Trophoblast cell (in vitro differentiated cells and primary cell): ENCODE measurements at regions not wholly inside any gene's neighbourhood (a gene's known extent, or its start where the extent isn't known, plus 50 kb on each side); places are given as distances from the start of the nearest gene placed in this dataset.
A peak's percentile ranks its signal among the peaks of the same experiment; 100 is the strongest.

ENCODE experiments used
- DNase-seq, 2 donors: peaks; one replicate each; pipeline ENCODE4 v3.0.0-alpha.2; 2016
- H2AFZ ChIP-seq: 2 replicates; pipeline ENCODE4 v1.6.1; 2013; ENCODE audit warnings: low read length, moderate library complexity, mild to moderate bottlenecking; ENCODE audit not compliant: insufficient read depth, poor library complexity
- H2AK5ac ChIP-seq: 2 replicates; pipeline ENCODE4 v1.6.1; 2013; ENCODE audit warnings: mild to moderate bottlenecking, low read length
- H2BK120ac ChIP-seq: 2 replicates; pipeline ENCODE4 v1.6.1; 2013; ENCODE audit warnings: low read length, mild to moderate bottlenecking, moderate library complexity; ENCODE audit not compliant: insufficient read depth, poor library complexity
- H2BK12ac ChIP-seq: 2 replicates; pipeline ENCODE4 v1.6.1; 2013; ENCODE audit warnings: mild to moderate bottlenecking, low read length, moderate library complexity
- H2BK5ac ChIP-seq: 2 replicates; pipeline ENCODE4 v1.6.1; 2013; ENCODE audit warnings: low read length, low read depth, moderate library complexity, mild to moderate bottlenecking; ENCODE audit not compliant: poor library complexity
- H3K14ac ChIP-seq: 2 replicates; pipeline ENCODE4 v1.6.1; 2013; ENCODE audit warnings: mild to moderate bottlenecking, low read length
- H3K18ac ChIP-seq: 2 replicates; pipeline ENCODE4 v1.6.1; 2013; ENCODE audit warnings: mild to moderate bottlenecking, low read length
- H3K23ac ChIP-seq: 2 replicates; pipeline ENCODE4 v1.6.1; 2013; ENCODE audit warnings: low read length
- H3K27ac ChIP-seq: 2 replicates; pipeline ENCODE4 v1.5.1; 2013; ENCODE audit warnings: low read depth, mild to moderate bottlenecking, inconsistent platforms, low read length, moderate library complexity
- H3K27me3 ChIP-seq: 2 replicates; pipeline ENCODE4 v1.6.1; 2013; ENCODE audit warnings: inconsistent platforms, mild to moderate bottlenecking, low read length, moderate library complexity; ENCODE audit not compliant: insufficient read depth
- H3K36me3 ChIP-seq, 2 experiments: 1 replicate in 1 of 2; 2 replicates in 1 of 2; pipeline ENCODE4 v1.6.1; 2013; ENCODE audit warnings: low read length in 2 of 2, mild to moderate bottlenecking in 2 of 2, moderate library complexity in 1 of 2; ENCODE audit not compliant: insufficient read depth in 2 of 2, control insufficient read depth in 1 of 2
- H3K4ac ChIP-seq: 2 replicates; pipeline ENCODE4 v1.6.1; 2013; ENCODE audit warnings: low read depth, mild to moderate bottlenecking, low read length, moderate library complexity
- H3K4me1 ChIP-seq, 2 experiments: 1 replicate in 1 of 2; 2 replicates in 1 of 2; pipeline ENCODE4 v1.6.1; 2013; ENCODE audit warnings: low read length in 2 of 2, mild to moderate bottlenecking in 2 of 2, moderate library complexity in 1 of 2; ENCODE audit not compliant: insufficient read depth in 2 of 2, control insufficient read depth in 1 of 2
- H3K4me2 ChIP-seq: 2 replicates; pipeline ENCODE4 v1.6.1; 2013; ENCODE audit warnings: inconsistent platforms, mild to moderate bottlenecking, low read length, moderate library complexity
- H3K4me3 ChIP-seq: 2 replicates; pipeline ENCODE4 v1.5.1; 2013; ENCODE audit warnings: mild to moderate bottlenecking, low read depth, low read length, inconsistent platforms
- H3K79me1 ChIP-seq: one replicate; pipeline ENCODE4 v1.6.1; 2013; ENCODE audit warnings: low read length
- H3K79me2 ChIP-seq: 2 replicates; pipeline ENCODE4 v1.6.1; 2013; ENCODE audit warnings: low read length, mild to moderate bottlenecking; ENCODE audit not compliant: control insufficient read depth, insufficient read depth, poor library complexity
- H3K9ac ChIP-seq: 2 replicates; pipeline ENCODE4 v1.6.1; 2013; ENCODE audit warnings: mild to moderate bottlenecking, low read length
- H3K9me3 ChIP-seq: 2 replicates; pipeline ENCODE4 v1.6.1; 2013; ENCODE audit warnings: low read depth, mild to moderate bottlenecking, control low read depth, inconsistent platforms, low read length; ENCODE audit not compliant: insufficient read depth
- H4K12ac ChIP-seq: 2 replicates; pipeline ENCODE4 v1.6.1; 2013; ENCODE audit warnings: low read depth, mild to moderate bottlenecking, low read length, moderate library complexity
- H4K8ac ChIP-seq: 2 replicates; pipeline ENCODE4 v1.6.1; 2013; ENCODE audit warnings: low read depth, mild to moderate bottlenecking, low read length, moderate library complexity
- H4K91ac ChIP-seq: one replicate; pipeline ENCODE4 v1.6.1; 2013; ENCODE audit warnings: low read depth, mild to moderate bottlenecking, low read length, moderate library complexity
- WGBS: extraction: QIAGEN DNeasy Blood & Tissue Kit; methylation state at CpG from one replicate; pipeline ENCODE4 v1.1.7; 2013; ENCODE audit warnings: missing lambda C conversion rate; ENCODE audit not compliant: insufficient read length, insufficient coverage; ENCODE audit errors: extremely low coverage; 5-methylcytosine and 5-hydroxymethylcytosine counted together

DNA sequence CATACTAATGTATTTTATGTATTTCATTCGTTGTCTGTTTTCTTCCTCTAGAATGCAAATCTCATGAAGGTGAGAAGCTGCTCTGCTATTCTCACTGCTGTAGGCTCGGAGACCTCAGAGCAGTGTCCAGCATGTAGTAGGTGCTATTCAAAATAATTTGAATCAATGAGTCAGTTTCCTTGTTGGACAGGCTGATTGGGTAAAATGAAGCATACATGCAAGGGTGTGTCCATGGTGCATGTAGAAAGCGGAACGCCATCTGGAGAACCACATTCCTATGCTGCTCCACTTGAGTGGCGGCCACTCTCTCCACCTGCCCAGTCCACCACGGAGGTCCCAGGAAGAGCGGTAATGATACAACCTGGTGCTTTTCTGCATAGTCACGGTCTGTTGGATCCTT, 412.1 kb downstream of the QKI start:
- Histone ChIP-seq H2AFZ (no peak overlapping the region), H3K18ac (no peak overlapping the region), H3K4me3 (no peak overlapping the region), H4K8ac (no peak overlapping the region), H3K9me3 (no peaks in the 10 kb centered on the region), H3K79me2 (no peaks in the 10 kb centered on the region), H3K4ac (no peak overlapping the region), H3K27me3 (no peaks in the 10 kb centered on the region), H3K14ac (no peak overlapping the region), H3K9ac (no peak overlapping the region), H2BK120ac (no peak overlapping the region), H2BK12ac (no peak overlapping the region), H2AK5ac (no peak overlapping the region), H3K27ac (no peak overlapping the region), H3K23ac (no peak overlapping the region), H4K12ac (no peak overlapping the region), H3K36me3 (no peaks in the 10 kb centered on the region), H2BK5ac (no peak overlapping the region), H3K4me1 (no peaks in the 10 kb centered on the region), H3K4me2 (no peak overlapping the region), H4K91ac (no peak overlapping the region), H3K79me1 (no peaks in the 10 kb centered on the region)
- peak in 1 of 2 donors; percentile 23 for DNase-seq
- no CpG with 5 or more reads among the region's 8 CpGs for WGBS

DNA sequence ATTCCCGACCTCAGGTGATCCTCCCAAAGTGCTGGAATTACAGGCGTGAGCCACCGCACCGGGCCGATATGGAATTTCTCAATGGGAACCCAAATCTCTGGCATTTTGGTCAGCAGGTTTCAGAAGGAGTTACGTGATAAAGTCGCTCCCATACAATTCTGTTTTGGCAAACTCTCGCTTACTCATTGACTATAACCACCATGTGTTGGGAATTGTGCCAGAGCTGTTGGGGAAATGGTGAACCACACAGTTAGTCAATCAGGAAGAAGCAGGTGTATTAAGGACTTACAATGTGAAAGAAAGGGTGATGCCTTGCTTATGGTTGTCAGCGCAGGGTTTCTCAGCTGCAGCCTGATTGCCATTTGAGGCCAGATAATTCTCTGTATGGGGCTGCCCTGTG, 410.5 kb downstream of the QKI start:
- no peak overlapping the region for H3K4me3 ChIP-seq
- no peak overlapping the region for H3K9ac ChIP-seq
- H3K79me2 ChIP-seq = no peaks in the 10 kb centered on the region
- no peak overlapping the region for H2BK5ac ChIP-seq
- no peak overlapping the region for H2AK5ac ChIP-seq
- H3K27me3 ChIP-seq = no peaks in the 10 kb centered on the region
- H3K4ac ChIP-seq = no peak overlapping the region
- DNase-seq = no peak
- H3K4me1 ChIP-seq = peaks cover 4% of the 10 kb centered on the region in 2 experiments
- no peak overlapping the region for H4K8ac ChIP-seq
- no peak overlapping the region for H2BK120ac ChIP-seq
- no peak overlapping the region for H4K91ac ChIP-seq
- no peak overlapping the region for H2AFZ ChIP-seq
- no peaks in the 10 kb centered on the region for H3K79me1 ChIP-seq
- H3K9me3 ChIP-seq = peaks cover 2% of the 10 kb centered on the region
- H3K18ac ChIP-seq = no peak overlapping the region
- no peak overlapping the region for H2BK12ac ChIP-seq
- no peak overlapping the region for H3K14ac ChIP-seq
- H3K4me2 ChIP-seq = no peak overlapping the region
- no peak overlapping the region for H4K12ac ChIP-seq
- H3K23ac ChIP-seq = no peak overlapping the region
- H3K27ac ChIP-seq = no peak overlapping the region
- H3K36me3 ChIP-seq = no peaks in the 10 kb centered on the region
- no CpG with 5 or more reads among the region's 9 CpGs for WGBS

DNA sequence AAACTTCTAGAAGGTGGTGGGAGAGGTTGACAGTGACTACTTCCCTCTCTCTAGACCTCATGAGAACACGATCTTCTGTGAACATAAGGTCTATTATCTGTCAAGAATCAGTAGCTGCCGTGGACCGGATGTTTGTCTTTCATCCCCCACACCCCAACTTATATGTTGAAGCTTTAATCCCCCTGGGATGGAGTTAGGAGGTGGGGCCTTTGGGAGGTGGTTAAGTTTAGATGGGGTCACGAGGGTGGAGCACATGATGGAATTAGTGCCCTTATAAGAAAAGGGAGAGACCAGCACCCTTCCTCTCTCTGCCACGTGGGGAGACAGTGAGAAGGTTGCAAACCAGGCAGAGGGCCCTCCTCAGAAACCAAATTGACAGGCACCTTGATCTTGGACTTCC, 409.1 kb downstream of the QKI start:
- Histone ChIP-seq H3K18ac (no peak overlapping the region), H3K4ac (no peak overlapping the region), H4K8ac (no peak overlapping the region), H2AK5ac (no peak overlapping the region), H2BK120ac (no peak overlapping the region), H3K79me1 (no peaks in the 10 kb centered on the region), H4K91ac (no peak overlapping the region), H3K36me3 (no peaks in the 10 kb centered on the region), H4K12ac (no peak overlapping the region), H3K79me2 (no peaks in the 10 kb centered on the region), H2BK12ac (no peak overlapping the region), H2BK5ac (no peak overlapping the region), H3K9ac (no peak overlapping the region), H3K27me3 (no peaks in the 10 kb centered on the region), H3K4me1 (peaks cover 4% of the 10 kb centered on the region in 2 experiments), H3K9me3 (peaks cover 4% of the 10 kb centered on the region), H2AFZ (no peak overlapping the region), H3K4me2 (no peak overlapping the region), H3K4me3 (no peak overlapping the region), H3K14ac (no peak overlapping the region), H3K23ac (no peak overlapping the region), H3K27ac (no peak overlapping the region)
- WGBS = no CpG with 5 or more reads among the region's 5 CpGs
- DNase-seq = no peak

DNA sequence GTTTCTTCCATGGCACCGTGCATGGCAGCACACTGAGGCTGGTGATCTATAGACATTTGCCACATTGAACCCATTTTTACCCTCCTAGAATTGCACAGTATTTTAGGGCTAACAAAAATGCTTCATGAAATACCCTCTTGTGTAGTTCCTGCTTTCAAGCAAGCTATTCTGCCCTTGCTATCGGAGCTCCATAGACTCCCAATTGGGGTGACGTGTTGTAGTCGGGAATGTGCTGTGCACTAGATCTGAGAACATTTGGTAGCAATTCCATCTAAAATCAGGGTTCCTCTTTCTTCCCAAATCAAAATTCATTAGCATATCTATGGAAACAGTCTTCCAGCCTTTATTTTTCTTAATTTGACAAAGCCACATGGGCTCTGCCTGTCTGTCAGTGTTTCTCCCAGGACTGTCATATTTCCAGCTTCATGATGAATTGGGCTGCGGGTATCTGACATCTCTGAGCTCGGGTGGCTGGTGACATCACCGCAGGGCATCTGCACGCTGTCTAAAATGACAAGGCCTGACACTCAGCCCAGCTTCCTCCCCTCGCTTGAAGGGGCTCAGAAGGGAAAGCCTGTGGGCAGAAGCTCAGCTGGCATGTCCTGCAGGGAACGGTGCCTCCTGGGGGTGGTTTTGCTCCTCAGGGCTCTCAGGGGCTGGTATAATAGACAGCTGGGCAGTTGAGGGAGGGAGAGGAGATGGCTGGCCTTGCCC, 406.4 kb downstream of the QKI start:
- H4K8ac ChIP-seq = no peak overlapping the region
- no CpG with 5 or more reads among the region's 10 CpGs for WGBS
- no peaks in the 10 kb centered on the region for H3K79me1 ChIP-seq
- no peak overlapping the region for H2BK12ac ChIP-seq
- H3K18ac ChIP-seq = no peak overlapping the region
- no peak overlapping the region for H2BK120ac ChIP-seq
- no peak overlapping the region for H2AK5ac ChIP-seq
- H3K79me2 ChIP-seq = no peaks in the 10 kb centered on the region
- no peak overlapping the region for H3K4me2 ChIP-seq
- no peaks in the 10 kb centered on the region for H3K27me3 ChIP-seq
- peaks cover 4% of the 10 kb centered on the region for H3K9me3 ChIP-seq
- no peak overlapping the region for H2BK5ac ChIP-seq
- no peak overlapping the region for H4K12ac ChIP-seq
- H2AFZ ChIP-seq = no peak overlapping the region
- no peak overlapping the region for H3K14ac ChIP-seq
- H3K36me3 ChIP-seq = no peaks in the 10 kb centered on the region
- no peak overlapping the region for H4K91ac ChIP-seq
- H3K4me3 ChIP-seq = no peak overlapping the region
- H3K27ac ChIP-seq = no peak overlapping the region
- H3K4ac ChIP-seq = no peak overlapping the region
- DNase-seq = peak; percentile 79 to 88
- no peak overlapping the region for H3K23ac ChIP-seq
- peaks cover 4% of the 10 kb centered on the region in 2 experiments for H3K4me1 ChIP-seq
- no peak overlapping the region for H3K9ac ChIP-seq
